HL-60 (cell line): ENCODE measurements at regions not wholly inside any gene's neighbourhood (a gene's known extent, or its start where the extent isn't known, plus 50 kb on each side); places are given as distances from the start of the nearest gene placed in this dataset.

Source experiments
- CTCF ChIP-seq: IDR thresholded peaks from one replicate; pipeline ENCODE4 v1.5.1; 2011; ENCODE audit warnings: low read length, control low read depth, inconsistent platforms; ENCODE audit not compliant: insufficient read depth
- POLR2AphosphoS5 ChIP-seq: IDR thresholded peaks from 2 replicates; pipeline ENCODE4 v1.6.1; 2012; ENCODE audit warnings: low read depth

DNA sequence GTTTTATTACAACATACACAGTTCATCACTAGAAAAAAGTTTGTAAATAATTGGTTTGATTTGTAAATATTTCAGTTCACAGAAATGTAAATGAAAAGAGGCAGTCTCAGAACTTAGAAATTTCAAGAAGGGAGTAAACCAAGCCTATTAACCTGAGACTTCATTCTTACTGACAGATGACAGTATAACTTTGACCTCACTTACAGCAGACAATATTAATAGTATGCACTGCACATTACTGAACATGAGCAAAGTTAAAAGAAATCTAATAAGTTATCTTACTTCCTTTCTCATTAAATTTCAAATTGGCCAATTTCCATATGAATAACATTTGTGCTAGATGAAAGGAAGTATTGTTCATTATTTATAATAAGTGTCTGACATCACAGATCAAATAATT, 235.8 kb downstream of the SLC6A15 start:
- TF ChIP-seq CTCF (no peak), POLR2AphosphoS5 (no peak)
